ENCODE measurements at regions not wholly inside any gene's neighbourhood (a gene's known extent, or its start where the extent isn't known, plus 50 kb on each side); places are given as distances from the start of the nearest gene placed in this dataset.

DNA sequence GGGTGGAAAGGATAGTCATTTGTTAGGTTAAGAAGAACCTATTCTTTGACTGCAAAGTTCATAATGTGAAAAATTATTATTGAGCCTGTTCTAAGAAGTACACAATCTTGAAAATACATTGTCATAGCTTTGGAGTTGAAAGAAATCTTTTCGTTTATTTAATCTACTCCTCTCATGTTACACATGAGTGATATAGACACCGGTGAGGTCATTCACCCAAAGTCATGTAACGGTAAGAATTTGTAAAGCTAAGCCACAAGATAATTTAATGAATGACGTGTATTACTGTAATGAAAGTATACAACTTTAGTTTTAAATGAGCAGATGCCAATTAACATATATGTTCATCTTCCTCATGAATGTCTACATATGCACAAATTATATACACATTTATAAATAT lies 284.1 kb upstream of the PDE4D start (continued):
- TF ChIP-seq IKZF1 (conservative IDR thresholded peaks at IDR 0.05) (no peak), MTA3 (IDR thresholded peaks at IDR 0.05; ENCODE audit: borderline replicate concordance, low read length) (no peak), BHLHE40 (IDR thresholded peaks at IDR 0.05; ENCODE audit: borderline replicate concordance in 1 of 2, low read depth in 2 of 2, low read length in 1 of 2) (no peak), TCF7 (IDR thresholded peaks at IDR 0.05; ENCODE audit: borderline replicate concordance) (no peak), ZNF384 (IDR thresholded peaks at IDR 0.05; ENCODE audit: borderline replicate concordance, low read depth, low read length) (no peak), EP300 (IDR thresholded peaks at IDR 0.05; ENCODE audit: borderline replicate concordance in 1 of 2, control insufficient read depth in 1 of 2, low read depth in 2 of 2, low read length in 2 of 2) (no peak), NR2F1 (conservative IDR thresholded peaks at IDR 0.05) (no peak)

DNA sequence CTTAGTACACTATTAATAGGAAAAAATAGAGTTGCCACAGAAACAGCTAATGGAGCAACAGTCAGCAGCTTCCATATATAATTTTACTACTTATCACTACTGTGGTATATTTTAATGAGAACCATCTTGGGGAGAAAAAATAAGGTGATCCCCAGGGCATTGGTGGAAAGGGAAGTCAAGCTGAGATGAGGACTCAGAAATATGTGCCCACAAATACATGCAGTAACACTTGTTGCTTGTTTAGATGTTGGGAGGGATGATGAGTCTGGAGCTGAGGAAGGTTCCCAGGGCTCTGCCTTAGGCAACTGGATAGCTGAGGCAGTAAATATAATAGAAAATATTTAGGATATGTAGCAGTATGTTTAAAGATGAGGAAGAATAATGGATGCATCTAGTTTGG lies 280.1 kb upstream of the PDE4D start:
- ChIA-PET CTCF (no interaction called here), SMC1A (ENCODE audit: uncharacterized antibody, unreplicated experiment) (no interaction called here), RAD21 (ENCODE audit: unreplicated experiment) (no interaction called here), POLR2A (no interaction called here)
- no peaks in the 10 kb centered on the region for H4K20me1 ChIP-seq (ENCODE audit: control insufficient read depth, insufficient read depth)
- H3K4me3 ChIP-seq = no peak overlapping the region
- no peaks in the 10 kb centered on the region for H3K79me2 ChIP-seq (ENCODE audit: control insufficient read depth, insufficient read depth, low read length)
- H3K36me3 ChIP-seq (ENCODE audit: control insufficient read depth in 2 of 2, insufficient read depth in 2 of 2, low read length in 1 of 2) = no peaks in the 10 kb centered on the region
- no TSS peak for BruUV-seq (replicated peaks)
- no peak overlapping the region for H3K4me2 ChIP-seq (ENCODE audit: control insufficient read depth, insufficient read depth)
- TF ChIP-seq RFX5 (IDR thresholded peaks at IDR 0.05; ENCODE audit: low read depth, low read length) (no peak), RELA (IDR thresholded peaks at IDR 0.05; ENCODE audit: borderline replicate concordance, partially characterized antibody) (no peak), SMC3 (IDR thresholded peaks at IDR 0.05; ENCODE audit: borderline replicate concordance, low read length) (no peak), PML (IDR thresholded peaks at IDR 0.05; ENCODE audit: low read length) (no peak), STAT3 (IDR thresholded peaks at IDR 0.05; ENCODE audit: low read depth, low read length) (no peak), DPF2 (IDR thresholded peaks at IDR 0.05) (no peak), CREM (IDR thresholded peaks at IDR 0.05; ENCODE audit: low read depth) (no peak), RAD51 (IDR thresholded peaks at IDR 0.05) (no peak), MYC (IDR thresholded peaks at IDR 0.05; ENCODE audit: insufficient read depth, insufficient read length, insufficient replicate concordance, low read length, severe bottlenecking) (no peak), ZSCAN29 (IDR thresholded peaks at IDR 0.05) (no peak)
- TF ChIP-seq, protein P1, sequence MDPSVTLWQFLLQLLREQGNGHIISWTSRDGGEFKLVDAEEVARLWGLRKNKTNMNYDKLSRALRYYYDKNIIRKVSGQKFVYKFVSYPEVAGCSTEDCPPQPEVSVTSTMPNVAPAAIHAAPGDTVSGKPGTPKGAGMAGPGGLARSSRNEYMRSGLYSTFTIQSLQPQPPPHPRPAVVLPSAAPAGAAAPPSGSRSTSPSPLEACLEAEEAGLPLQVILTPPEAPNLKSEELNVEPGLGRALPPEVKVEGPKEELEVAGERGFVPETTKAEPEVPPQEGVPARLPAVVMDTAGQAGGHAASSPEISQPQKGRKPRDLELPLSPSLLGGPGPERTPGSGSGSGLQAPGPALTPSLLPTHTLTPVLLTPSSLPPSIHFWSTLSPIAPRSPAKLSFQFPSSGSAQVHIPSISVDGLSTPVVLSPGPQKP (IDR thresholded peaks at IDR 0.05; ENCODE audit: low read depth, low read length) = no peak
- TF ChIP-seq, protein P2, sequence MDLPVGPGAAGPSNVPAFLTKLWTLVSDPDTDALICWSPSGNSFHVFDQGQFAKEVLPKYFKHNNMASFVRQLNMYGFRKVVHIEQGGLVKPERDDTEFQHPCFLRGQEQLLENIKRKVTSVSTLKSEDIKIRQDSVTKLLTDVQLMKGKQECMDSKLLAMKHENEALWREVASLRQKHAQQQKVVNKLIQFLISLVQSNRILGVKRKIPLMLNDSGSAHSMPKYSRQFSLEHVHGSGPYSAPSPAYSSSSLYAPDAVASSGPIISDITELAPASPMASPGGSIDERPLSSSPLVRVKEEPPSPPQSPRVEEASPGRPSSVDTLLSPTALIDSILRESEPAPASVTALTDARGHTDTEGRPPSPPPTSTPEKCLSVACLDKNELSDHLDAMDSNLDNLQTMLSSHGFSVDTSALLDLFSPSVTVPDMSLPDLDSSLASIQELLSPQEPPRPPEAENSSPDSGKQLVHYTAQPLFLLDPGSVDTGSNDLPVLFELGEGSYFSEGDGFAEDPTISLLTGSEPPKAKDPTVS (IDR thresholded peaks at IDR 0.05; ENCODE audit: low read depth, low read length) = no peak
- H3K4me1 ChIP-seq (ENCODE audit: control insufficient read depth, insufficient read depth, low read length) = no peaks in the 10 kb centered on the region
- H2AFZ ChIP-seq (ENCODE audit: control insufficient read depth, low read depth, low read length) = no peak overlapping the region
- no peak overlapping the region for H3K9ac ChIP-seq (ENCODE audit: control insufficient read depth, insufficient read depth, low read length)
- in situ Hi-C loops (cut with MboI) = no loop called here
- H3K27ac ChIP-seq (ENCODE audit: control insufficient read depth, insufficient read depth) = no peak overlapping the region
- FAIRE-seq = no peak
- H3K9me3 ChIP-seq (replicated peaks; ENCODE audit: control insufficient read depth, insufficient read depth, low read length) = no peaks in the 10 kb centered on the region
- intact Hi-C loops (cut with micrococcal nuclease; ENCODE audit: unreplicated experiment) = no loop called here
- no peak for DNase-seq (ENCODE audit: low read depth, low spot score)
- no peak for ATAC-seq
- H3K27me3 ChIP-seq (replicated peaks in 1 of 2; ENCODE audit: control insufficient read depth in 2 of 2, insufficient read depth in 2 of 2, low read length in 1 of 2) = no peaks in the 10 kb centered on the region
